ENCODE measurements at regions not wholly inside any gene's neighbourhood (a gene's known extent, or its start where the extent isn't known, plus 50 kb on each side); places are given as distances from the start of the nearest gene placed in this dataset.
"Not testable (repeated sequence)": the region's sequence is repeated elsewhere in the genome, so short reads cannot be mapped to it uniquely, and the experiment has no call there.

DNA sequence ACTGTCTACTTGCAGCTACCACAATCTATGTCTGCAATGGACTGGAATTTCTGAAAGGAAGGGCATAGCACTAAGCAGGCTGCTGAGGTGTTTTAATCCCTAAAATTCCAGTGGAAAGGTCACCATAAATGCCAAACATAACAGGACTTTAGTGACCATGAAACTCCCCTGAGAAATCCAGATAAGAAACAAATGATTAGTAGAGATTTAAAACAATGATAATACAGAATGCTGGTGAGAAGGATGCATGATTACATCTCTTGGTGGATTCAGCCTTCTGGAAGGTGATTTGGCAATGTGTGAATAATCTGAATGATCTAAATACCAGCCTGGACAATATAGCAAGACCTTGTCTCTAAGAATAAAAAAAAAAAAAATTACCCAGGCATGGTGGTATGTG lies 475.0 kb upstream of the CBLB start:
- DNase-seq (ENCODE audit: low read depth in 2 of 2), result no peak

DNA sequence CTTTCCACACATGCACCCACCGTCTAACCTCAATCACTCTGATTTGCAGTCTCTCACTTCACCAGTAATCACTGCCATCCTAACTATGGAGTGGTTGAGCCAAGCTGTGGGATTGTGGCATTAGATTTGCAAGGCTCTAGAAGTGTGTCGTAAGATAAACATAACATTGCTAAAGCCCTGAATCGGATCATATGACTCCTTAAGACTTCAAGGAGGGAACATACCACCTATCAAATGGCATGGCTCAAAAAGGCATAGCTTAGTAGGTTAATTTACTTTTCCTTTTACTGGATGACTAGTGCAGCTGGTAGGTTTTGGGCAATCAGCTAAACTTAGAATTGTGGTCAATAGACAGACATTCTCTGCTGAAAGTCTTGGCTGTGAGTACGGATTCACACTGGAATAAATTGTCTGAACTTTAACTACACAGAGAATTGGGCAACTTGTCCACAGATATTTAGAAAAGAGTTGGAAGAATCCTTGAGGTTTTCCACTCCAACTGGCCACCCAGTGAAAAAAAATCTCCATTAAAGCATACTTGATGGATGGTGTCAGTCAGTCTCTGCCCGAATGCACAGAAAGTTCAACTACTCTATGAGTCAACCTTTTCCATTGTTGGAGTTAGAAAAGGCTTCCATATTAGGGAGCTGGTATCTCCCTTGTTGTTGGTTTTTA lies 476.7 kb upstream of the CBLB start:
- DNase-seq (ENCODE audit: low read depth in 2 of 2), result no peak

DNA sequence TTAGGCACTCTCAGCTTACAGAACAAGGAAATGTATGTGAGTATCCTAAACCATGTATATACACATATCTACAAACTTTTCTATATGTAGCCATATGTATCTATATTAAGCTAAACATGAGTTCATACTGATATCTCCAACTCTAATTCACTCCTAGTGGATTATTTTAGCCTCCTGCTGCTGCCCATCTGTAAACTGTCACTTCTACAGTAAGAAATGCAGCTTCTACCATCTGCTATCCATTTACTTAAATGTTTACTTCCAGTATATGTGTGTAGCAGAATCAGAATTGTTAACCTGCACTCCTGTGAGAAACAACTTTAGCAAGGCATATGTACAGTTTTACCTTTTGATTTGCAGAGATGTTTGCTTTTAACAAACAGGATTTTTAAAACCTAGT lies 478.5 kb upstream of the CBLB start:
- no peak for DNase-seq (ENCODE audit: low read depth in 2 of 2)

DNA sequence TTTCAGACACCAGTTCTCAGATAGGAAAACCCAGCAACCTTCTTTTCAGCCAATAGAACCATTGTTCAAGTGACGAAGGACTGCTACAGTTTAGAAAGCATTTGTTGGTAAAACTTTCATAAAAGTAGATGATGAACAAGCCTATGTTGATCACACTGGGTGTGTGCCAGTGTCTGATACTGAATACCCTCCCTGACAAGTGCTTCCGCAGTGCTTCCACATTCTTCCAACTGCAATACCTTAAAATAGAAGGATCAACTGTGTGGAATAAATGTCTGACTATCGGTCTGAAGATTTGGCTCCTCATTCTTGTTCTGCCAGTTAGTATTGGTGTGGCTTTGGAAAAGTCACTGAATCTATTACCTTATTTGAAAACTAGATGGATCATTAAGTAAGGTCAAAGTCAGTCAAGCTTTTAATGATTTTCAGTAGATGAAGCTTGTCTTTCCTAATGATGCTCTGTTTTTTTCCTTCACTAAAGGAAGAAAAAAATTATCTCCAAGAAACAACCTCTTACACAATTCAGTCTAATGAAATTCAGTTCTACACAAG lies 479.4 kb upstream of the CBLB start:
- DNase-seq (ENCODE audit: low read depth in 2 of 2), result no peak

DNA sequence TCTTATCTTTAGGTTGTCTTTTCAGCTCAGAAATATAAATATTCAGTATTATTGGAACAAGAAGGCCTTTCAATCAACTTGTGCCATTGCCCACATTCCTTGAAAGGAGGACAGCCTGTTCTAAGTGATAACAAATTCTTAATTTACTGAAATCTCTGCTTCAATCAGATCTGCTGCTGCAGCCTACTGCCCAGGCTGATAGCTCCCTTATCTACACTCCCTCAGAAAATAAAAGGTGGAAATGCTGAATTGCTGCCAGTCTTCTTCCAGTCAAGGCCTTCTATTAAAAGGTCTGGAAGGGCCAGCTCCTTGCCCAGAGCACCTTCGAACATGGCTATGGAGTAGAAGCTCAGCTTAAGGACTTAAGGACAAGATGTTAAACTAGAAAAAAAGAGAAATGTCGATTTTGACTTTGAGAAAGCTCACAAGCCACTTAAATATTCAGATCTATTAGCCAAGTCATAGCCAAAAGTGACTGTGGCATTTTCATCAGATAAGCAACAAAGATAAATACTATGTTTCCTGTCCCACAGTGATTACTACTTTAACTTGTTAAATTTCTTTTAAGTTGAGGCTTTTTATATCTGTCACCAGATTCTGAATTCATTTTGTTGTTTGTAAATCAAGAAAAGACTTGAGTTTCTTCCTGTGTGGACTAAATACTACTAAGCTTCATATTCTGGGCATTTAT lies 480.5 kb upstream of the CBLB start:
- DNase-seq (ENCODE audit: low read depth in 2 of 2), result no peak

DNA sequence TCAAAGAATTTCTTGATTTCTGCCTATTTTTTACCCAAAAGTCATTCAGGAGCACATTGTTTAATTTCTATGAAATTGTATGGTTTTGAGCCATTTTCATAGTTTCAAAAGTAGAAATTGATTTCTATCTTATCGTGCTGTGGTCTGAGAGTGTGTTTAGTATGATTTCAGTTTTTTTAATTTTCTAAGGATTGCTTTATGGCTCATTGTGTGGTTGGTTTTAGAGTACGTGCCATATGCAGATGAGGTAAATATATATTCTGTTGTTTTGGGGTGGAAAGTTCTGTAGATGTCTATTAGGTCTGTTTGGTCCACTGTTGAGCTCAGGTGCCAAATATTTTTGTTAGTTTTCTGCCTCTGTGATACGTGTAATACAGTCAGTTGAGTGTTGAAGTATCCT lies 487.1 kb upstream of the CBLB start:
- DNase-seq (ENCODE audit: low read depth in 2 of 2), result no peak

DNA sequence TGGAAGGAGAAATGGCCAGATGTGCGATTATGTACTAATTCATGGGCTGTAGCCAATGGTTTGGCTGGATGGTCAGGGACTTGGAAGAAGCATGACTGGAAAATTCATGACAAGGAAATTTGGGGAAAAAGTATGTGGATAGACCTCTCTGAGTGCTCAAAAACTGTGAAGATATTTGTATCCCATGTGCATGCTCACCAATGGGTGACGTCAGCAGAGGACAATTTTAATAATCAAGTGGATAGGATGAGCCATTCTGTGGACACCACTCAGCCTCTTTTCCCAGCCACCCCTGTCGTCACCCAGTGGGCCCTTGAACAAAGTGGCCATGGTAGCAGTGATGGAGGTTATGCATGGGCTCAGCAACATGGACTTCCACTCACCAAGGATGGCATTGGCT lies 490.9 kb upstream of the CBLB start:
- no peak for DNase-seq (ENCODE audit: low read depth in 2 of 2)

DNA sequence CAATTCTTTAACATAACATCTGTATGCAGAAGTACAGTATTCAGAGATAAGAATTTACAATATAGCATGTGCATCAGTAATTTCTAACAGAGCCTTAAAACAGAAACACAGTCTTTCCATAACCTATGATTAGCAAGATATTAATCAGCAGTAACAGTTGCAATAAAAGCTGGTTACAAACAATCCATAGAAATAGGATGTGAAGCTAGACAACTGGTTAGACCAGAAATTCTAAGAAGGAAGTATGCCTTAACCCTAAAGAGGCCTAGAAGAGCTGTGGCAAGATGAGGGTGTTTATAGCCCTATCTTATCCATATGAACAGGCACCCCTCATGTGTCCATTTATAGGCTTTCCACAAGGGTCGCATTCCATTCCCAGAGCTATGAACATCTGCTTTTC lies 492.1 kb upstream of the CBLB start:
- not testable (repeated sequence) for DNase-seq (ENCODE audit: low read depth in 2 of 2)

DNA sequence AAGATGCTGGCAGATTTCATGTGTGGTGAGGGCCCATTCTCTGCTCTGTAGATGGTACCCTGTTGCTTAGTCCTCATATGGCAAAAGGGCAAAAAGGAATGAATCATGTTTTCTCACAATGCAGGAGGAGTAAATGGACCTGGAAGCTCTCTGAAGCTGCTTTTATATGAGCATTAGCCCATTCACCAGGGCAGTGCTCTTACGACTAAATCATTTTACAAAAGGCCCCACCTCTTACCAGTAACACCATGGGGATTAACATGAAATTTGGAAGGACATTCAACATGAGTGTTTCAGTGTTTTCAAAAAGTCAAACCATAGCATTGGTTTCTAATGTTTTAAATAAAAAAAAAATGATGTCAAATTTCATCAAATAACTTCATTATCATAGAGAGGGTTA lies 495.7 kb upstream of the CBLB start:
- no peak for DNase-seq (ENCODE audit: low read depth in 2 of 2)

DNA sequence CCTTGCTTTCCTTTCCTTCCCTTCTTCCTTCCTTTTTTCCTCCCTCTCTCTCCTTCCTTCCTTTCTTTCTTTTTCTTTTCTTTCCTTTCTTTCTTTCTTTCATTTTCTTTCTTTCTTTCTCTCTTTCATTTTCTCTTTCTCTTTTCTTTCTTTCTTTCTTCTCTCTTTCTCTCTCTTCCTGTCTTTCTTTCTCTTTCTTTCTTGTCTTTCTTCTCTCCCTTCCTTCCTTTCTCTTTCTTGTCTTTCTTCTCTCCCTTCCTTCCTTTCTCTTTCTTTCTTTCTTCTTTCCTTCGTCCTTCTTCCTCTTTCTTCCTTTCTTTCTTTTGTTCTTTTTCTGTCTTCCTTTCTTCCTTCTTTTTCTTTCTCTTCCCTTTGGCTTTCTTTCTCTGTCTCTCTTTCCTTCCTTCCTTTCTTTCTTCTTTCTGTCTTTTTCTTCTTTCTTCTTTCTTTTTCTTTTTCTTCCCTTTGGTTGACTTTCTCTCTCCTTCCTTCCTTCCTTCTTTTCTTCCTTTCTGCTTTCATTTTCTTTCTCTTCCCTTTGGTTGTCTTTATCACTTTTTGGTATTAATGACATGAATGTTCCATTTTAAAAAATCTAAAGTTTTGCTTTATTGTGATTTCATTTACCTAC lies 496.4 kb upstream of the CBLB start:
- no peak for DNase-seq (ENCODE audit: low read depth in 2 of 2)

DNA sequence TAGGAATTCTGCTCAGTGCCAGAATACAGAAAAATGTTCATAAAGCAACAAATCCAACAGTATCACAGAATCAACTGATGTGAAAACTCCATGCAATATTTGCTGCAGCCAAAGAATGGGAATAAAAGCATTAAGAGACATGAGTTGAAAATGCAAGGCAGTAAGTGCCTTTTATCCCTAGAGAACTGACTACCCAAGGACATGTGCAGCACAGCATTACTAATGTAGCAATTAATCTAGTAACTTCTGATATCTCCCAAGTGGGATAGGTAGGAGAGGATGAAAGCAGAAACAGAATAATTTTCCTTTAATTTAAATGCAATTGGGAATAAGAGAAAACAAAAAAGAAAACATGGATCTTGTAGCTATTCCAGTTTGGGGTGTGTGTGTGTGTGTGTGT lies 497.5 kb upstream of the CBLB start:
- no peak for DNase-seq (ENCODE audit: low read depth in 2 of 2)

DNA sequence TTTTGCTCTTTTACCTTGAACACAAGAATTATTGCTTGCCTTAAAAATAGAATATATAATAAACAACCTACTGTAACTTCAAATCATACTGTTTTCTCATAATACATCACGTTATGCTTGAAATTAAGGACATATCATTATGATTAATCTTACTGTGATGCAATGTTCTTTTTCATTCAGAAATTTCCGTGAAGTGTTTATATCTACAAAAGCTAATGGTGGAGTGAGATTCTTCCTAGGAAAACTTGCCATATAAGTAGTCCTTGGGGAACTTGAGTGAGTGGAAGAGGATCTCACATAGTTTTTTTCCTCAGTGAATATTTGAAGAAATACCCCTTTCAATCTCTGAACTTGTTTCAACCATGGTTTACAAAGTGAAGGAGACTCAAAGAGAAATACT lies 498.7 kb upstream of the CBLB start:
- DNase-seq (ENCODE audit: low read depth in 2 of 2), result no peak

DNA sequence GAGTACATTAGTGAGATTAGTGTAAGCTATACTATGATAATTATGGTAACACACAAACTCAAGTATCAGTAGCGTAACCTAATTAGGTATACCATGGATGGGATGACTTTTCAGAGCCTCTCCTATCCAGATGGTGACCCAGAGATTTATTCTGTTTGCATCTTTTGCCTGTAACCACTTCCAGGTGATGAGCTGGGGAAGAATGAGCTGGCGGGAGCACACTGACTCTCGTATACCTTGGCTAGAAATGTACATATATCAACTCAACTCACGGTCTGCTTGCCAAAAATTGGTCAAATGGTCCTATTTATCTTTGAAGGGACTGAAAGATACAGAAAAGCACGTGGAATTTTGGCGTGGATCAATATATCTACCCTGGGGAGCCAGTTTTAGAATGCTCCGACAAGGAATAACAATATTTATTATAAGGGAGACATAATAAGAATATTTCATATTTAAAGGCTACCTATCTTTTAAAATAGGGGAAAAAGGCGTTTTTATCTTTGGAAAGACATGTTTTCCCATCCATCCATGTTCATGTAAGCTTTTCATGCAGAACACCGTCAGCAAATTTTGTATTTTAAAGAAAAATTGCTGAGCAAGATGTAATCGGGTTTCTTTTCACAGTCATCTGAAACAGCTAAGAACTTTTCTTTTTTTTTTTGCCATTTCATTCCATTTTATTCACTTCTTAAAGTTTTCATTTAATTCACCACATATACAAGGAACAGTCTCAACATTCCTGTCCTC lies 502.6 kb upstream of the CBLB start:
- DNase-seq (ENCODE audit: low read depth in 2 of 2), result no peak

DNA sequence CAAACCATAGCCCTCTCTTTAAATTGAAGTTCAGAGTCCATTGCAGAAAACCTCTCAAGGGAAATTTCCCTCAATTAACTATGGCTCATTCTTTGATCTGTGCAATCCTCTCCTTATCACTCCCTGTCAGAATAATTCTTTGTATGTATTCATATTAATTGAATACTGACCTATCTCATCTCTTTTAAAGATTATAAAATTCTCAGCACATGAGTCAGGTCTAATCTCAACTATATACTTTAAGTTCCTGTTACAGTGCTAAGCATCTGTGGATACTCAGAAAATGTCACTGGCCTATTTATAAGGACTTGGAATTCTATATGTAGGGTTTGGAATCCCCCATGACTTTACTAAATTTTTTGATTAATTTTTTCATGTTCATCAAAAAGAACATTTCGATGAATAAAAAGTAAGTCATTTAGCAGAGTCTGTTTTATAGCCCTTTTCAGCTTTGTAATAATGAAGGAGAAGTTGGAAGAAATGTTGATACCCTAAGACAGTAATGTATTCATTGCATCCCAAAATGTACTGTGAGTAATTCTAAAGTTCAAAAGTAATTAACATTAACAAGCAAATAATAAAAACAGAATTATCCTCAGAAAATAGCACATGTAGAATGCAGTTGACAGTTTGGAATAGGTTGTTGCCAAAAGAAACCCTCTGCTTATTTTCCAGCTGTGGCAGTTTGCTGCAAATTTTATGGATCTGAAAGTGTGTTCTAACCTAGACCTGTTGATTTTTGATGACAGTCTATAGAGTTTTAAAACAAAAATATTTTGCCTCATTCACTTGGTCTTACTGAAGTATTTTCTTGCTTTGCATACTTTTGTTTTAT lies 503.4 kb upstream of the CBLB start:
- DNase-seq (ENCODE audit: low read depth in 2 of 2), result no peak

DNA sequence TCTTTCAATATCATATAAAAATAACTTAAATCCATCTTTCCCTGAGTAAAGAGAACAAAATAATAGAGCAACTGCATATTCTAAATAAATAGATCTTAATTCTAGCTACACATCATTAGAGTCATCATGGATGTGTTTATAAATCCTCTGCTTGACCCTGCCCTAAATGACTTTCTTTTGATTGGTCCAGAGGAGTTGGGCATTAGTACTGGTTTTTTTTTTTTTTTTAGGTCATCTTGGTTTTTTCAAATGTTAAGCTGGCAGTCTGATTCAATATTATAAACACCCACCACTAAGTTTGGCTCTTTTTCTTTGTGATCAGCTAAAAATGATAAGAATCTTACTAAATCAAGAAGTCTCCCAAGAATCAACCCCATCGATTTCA lies 504.0 kb upstream of the CBLB start:
- DNase-seq (ENCODE audit: low read depth in 2 of 2), result no peak

DNA sequence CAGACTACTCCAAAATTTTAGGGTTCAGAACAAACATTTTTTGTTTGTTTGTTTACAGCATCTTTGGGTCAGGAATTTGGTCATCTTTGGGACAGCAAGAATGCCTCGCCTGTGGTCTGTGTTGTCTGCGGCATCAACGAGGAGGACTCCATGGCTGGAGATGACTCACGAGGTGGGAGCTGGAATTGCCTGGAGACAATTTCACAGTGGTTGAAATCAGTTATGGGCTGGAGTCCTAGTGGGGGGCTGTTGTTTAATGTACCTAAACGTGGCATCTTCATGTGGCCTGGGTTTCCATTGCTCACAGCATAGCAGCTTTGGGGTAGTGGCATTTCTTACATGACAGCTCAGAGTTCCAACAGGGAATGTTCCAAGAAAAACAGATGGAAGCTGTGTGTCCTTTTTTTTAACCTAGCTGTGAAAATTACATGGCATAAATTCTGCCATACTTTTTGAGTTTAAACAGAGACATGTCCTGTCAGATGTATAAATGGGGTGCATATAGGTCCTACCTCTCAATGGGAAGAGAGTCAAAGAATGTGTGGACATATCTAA lies 507.3 kb upstream of the CBLB start:
- DNase-seq (ENCODE audit: low read depth in 2 of 2), result no peak

DNA sequence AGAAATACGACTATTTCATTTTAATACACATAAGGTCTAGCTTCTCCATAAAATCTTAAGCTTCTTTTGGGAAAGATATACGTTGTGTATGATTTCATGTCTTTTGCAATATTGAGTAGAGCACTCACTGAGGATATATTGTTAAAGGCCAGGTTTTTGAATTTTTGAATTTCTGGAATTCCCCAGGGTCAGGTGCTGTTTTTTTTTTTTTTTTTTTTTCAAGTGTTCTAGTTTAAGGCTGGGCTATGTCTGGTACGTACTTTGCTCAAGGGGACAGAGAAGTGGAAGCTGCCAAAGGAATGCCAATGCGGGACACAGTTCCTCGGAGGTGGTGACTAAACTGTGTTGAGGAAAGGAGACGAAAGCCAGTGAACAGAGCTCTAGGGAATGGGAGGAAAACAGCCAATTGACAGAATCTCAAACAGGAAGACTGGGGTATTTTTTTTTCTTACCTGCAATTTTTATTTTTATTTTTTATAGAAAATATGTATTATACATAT lies 510.5 kb upstream of the CBLB start:
- DNase-seq (ENCODE audit: low read depth in 2 of 2), result no peak

DNA sequence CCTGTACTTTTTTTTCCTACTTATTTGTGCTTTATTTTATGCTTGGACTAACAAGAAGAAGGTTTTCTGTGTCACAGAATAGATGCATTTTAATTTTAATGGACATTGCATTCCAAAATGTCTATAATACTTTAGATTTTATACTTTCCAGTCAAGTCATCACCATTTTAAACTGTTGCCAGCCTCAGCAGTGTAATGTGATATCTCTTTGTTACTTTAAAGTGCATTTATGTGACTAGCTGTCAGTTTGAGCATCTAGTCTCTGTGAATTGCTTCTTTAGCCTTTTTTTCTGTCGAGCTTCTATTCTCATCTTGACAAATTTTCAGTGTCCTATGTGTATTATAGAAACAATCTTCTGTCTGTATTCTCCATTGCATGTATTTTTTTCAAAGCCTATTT lies 511.4 kb upstream of the CBLB start:
- DNase-seq (ENCODE audit: low read depth in 2 of 2), result no peak

DNA sequence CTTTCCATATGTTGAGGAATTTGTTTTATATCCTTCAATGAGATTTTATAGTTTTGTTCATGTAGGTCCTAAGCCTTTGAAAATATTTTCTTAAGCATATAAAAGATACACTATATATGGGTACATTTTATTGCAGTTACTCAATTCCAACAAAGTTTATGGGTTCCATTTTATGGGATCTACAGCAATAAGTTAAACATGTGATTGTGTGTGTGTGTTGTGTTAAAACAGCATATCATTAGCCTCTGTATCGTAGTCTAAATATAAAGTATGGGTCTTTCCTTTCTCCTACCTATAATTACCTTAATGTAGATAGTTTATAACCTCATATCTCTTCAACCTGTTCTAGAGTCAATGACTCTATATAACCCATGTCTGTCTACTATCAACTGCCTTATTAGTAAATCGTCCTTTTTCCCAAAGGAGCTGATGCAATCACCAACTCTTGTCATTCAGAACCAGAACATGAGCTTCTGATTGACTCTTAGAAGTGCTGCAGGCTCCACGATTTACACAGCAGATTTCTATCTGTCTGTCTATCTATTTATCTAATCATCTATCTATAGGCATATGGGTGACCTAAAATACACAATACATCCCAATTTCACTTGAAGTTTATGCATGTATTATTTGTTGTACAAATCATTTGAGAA lies 512.6 kb upstream of the CBLB start:
- DNase-seq (ENCODE audit: low read depth in 2 of 2), result no peak

DNA sequence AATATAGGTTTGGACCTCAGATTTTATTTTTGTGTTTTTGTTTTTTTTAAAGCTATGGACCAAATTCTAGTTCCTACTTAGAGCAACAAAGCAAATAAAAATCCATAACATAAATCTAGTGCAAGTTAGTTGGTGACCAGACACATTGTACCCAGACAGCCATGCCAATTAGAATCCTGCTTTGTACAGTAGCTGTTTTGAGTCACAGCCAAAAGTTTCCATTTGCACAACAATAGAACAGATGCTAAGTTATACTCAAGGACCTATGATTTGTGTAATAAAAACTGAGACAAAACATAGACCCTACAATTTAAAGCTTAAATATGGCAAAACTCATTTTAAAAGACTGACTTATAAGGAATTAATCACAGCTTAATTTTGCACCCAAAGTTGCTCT lies 513.1 kb upstream of the CBLB start:
- no peak for DNase-seq (ENCODE audit: low read depth in 2 of 2)

DNA sequence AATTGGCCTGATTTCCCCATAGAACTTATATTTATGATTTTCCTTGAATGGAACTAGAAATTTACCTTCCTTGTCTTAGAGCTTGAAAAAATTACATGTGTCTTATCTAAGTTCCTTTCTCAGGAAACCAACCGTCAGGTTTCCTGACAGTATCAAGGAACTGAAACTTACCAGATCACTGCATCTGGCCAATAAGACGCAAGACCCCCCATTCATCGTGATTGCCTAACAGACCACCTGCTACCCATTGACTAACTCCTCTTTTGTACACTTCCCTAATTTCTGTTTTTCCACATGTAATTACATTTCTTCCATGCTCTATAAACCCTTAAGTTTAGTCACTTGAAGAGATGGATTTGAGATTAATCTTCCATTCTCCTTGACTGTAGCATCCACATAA lies 517.2 kb upstream of the CBLB start:
- DNase-seq (ENCODE audit: low read depth in 2 of 2), result no peak
